GM06990 (cell line): ENCODE measurements at regions not wholly inside any gene's neighbourhood (a gene's known extent, or its start where the extent isn't known, plus 50 kb on each side); places are given as distances from the start of the nearest gene placed in this dataset.

Source experiments
- DNase-seq: peaks from one replicate; pipeline ENCODE4 v3.0.0-alpha.2; 2011; ENCODE audit not compliant: insufficient read length; ENCODE audit errors: extremely low read depth
- H3K27me3 ChIP-seq: replicated peaks from 2 replicates; pipeline ENCODE4 v1.6.0; 2011; ENCODE audit warnings: low read length; ENCODE audit not compliant: control insufficient read depth, insufficient read depth
- H3K36me3 ChIP-seq: 2 replicates; pipeline ENCODE4 v1.5.1; 2011; ENCODE audit warnings: low read length; ENCODE audit not compliant: control insufficient read depth, insufficient read depth
- H3K4me3 ChIP-seq: replicated peaks from 2 replicates; pipeline ENCODE4 v1.5.1; 2011; ENCODE audit warnings: low read depth, mild to moderate bottlenecking, control low read depth, low read length
- CTCF ChIP-seq: IDR thresholded peaks from 2 replicates; pipeline ENCODE4 v1.5.1; 2011; ENCODE audit warnings: low read length, control low read depth, mild to moderate bottlenecking, inconsistent platforms; ENCODE audit not compliant: insufficient read depth, poor library complexity, severe bottlenecking

- DNase-seq: no peak
- no peaks in the 10 kb centered on the region; the same call in 1 of the 2 replicates for H3K27me3 ChIP-seq
- H3K4me3 ChIP-seq: no peak overlapping the region
- no peaks in the 10 kb centered on the region for H3K36me3 ChIP-seq
- no peak for TF ChIP-seq CTCF
Measured at GRCh38 chr20:63073738-63074065, 66.9 kb upstream of the BHLHE23 start.

GRCh38 chr20:63072991-63073737, 66.4 kb upstream of the BHLHE23 start:
- TF ChIP-seq CTCF: no peak
- H3K36me3 ChIP-seq: no peaks in the 10 kb centered on the region
- no peaks in the 10 kb centered on the region; the same call in 1 of the 2 replicates for H3K27me3 ChIP-seq
- no peak for DNase-seq
- no peak overlapping the region for H3K4me3 ChIP-seq

- no peaks in the 10 kb centered on the region for H3K36me3 ChIP-seq
- H3K27me3 ChIP-seq: no peaks in the 10 kb centered on the region; the same call in 1 of the 2 replicates
- H3K4me3 ChIP-seq: no peak overlapping the region
- no peak for TF ChIP-seq CTCF
- no peak for DNase-seq
Measured at GRCh38 chr20:63072231-63072791, 65.5 kb upstream of the BHLHE23 start.

- no peak for DNase-seq
- no peak for TF ChIP-seq CTCF
- no peaks in the 10 kb centered on the region for H3K36me3 ChIP-seq
- no peaks in the 10 kb centered on the region; the same call in 1 of the 2 replicates for H3K27me3 ChIP-seq
- no peak overlapping the region for H3K4me3 ChIP-seq
Measured at GRCh38 chr20:63071541-63072181, 64.9 kb upstream of the BHLHE23 start.

- no peaks in the 10 kb centered on the region for H3K36me3 ChIP-seq
- H3K4me3 ChIP-seq: no peak overlapping the region
- no peak for DNase-seq
- no peaks in the 10 kb centered on the region; the same call in 1 of the 2 replicates for H3K27me3 ChIP-seq
- no peak for TF ChIP-seq CTCF
Measured at GRCh38 chr20:63070771-63071540, 64.2 kb upstream of the BHLHE23 start.
